ENCODE measurements at regions not wholly inside any gene's neighbourhood (a gene's known extent, or its start where the extent isn't known, plus 50 kb on each side); places are given as distances from the start of the nearest gene placed in this dataset.

- DNase-seq (ENCODE audit: low spot score) = no peak
- H3K4me1 Mint-ChIP-seq = peaks cover 12% of the 10 kb centered on the region
- H3K27ac Mint-ChIP-seq = no peak overlapping the region
- TF ChIP-seq USF1 (CRISPR knock-in tag; IDR thresholded peaks at IDR 0.05) (no peak), EMX1 (CRISPR knock-in tag; IDR thresholded peaks at IDR 0.05) (no peak), ZNF138 (CRISPR knock-in tag; conservative IDR thresholded peaks at IDR 0.05) (no peak), NFATC4 (CRISPR knock-in tag; IDR thresholded peaks at IDR 0.05) (no peak), SOX15 (CRISPR knock-in tag; IDR thresholded peaks at IDR 0.05) (no peak), FOXP1 (CRISPR knock-in tag; IDR thresholded peaks at IDR 0.05; ENCODE audit: borderline replicate concordance) (no peak), ZNF416 (CRISPR knock-in tag; IDR thresholded peaks at IDR 0.05) (no peak), PREB (CRISPR knock-in tag; IDR thresholded peaks at IDR 0.05; ENCODE audit: borderline replicate concordance) (no peak), ZNF532 (CRISPR knock-in tag; IDR thresholded peaks at IDR 0.05; ENCODE audit: borderline replicate concordance) (no peak), CREM (CRISPR knock-in tag; IDR thresholded peaks at IDR 0.05) (no peak)
- POLR2A ChIA-PET = no interaction called here
- H3K9me3 Mint-ChIP-seq = peaks cover 65% of the 10 kb centered on the region
- no peak overlapping the region for H3K4me3 Mint-ChIP-seq
- no peaks in the 10 kb centered on the region; the same call in 1 of the 2 replicates for H3K27me3 Mint-ChIP-seq (ENCODE audit: low read depth)
- H3K36me3 Mint-ChIP-seq = peaks cover 45% of the 10 kb centered on the region
- CTCF ChIA-PET = no interaction called here
- ATAC-seq = no peak
Measured at GRCh38 chr17:70863436-70864248, 694.3 kb downstream of the KCNJ2 start.

- peaks cover 16% of the 10 kb centered on the region for H3K4me1 Mint-ChIP-seq
- H3K4me3 Mint-ChIP-seq = no peak overlapping the region
- DNase-seq (ENCODE audit: low spot score) (no peak), ATAC-seq (no peak)
- H3K27me3 Mint-ChIP-seq (ENCODE audit: low read depth) = no peaks in the 10 kb centered on the region; the same call in 1 of the 2 replicates
- peaks cover 28% of the 10 kb centered on the region for H3K36me3 Mint-ChIP-seq
- POLR2A ChIA-PET = no interaction called here
- CTCF ChIA-PET = no interaction called here
- peaks cover 45% of the 10 kb centered on the region for H3K9me3 Mint-ChIP-seq
- no peak overlapping the region for H3K27ac Mint-ChIP-seq
- TF ChIP-seq ZNF425 (CRISPR knock-in tag; conservative IDR thresholded peaks at IDR 0.05) (no peak), JUN (CRISPR knock-in tag; IDR thresholded peaks at IDR 0.05) (no peak), ZNF396 (CRISPR knock-in tag; IDR thresholded peaks at IDR 0.05; ENCODE audit: borderline replicate concordance) (no peak), SMAD4 (CRISPR knock-in tag; IDR thresholded peaks at IDR 0.05) (no peak), ZMAT4 (CRISPR knock-in tag; IDR thresholded peaks at IDR 0.05) (no peak), SMAD3 (CRISPR knock-in tag; IDR thresholded peaks at IDR 0.05; ENCODE audit: borderline replicate concordance) (no peak), PRRX2 (CRISPR knock-in tag; IDR thresholded peaks at IDR 0.05) (no peak), ZNF281 (CRISPR knock-in tag; IDR thresholded peaks at IDR 0.05) (no peak), STAT6 (CRISPR knock-in tag; conservative IDR thresholded peaks at IDR 0.05; ENCODE audit: low read depth) (no peak)
Measured at GRCh38 chr17:70865993-70866804, 696.9 kb downstream of the KCNJ2 start.
